ENCODE measurements at regions not wholly inside any gene's neighbourhood (a gene's known extent, or its start where the extent isn't known, plus 50 kb on each side); places are given as distances from the start of the nearest gene placed in this dataset.

DNA sequence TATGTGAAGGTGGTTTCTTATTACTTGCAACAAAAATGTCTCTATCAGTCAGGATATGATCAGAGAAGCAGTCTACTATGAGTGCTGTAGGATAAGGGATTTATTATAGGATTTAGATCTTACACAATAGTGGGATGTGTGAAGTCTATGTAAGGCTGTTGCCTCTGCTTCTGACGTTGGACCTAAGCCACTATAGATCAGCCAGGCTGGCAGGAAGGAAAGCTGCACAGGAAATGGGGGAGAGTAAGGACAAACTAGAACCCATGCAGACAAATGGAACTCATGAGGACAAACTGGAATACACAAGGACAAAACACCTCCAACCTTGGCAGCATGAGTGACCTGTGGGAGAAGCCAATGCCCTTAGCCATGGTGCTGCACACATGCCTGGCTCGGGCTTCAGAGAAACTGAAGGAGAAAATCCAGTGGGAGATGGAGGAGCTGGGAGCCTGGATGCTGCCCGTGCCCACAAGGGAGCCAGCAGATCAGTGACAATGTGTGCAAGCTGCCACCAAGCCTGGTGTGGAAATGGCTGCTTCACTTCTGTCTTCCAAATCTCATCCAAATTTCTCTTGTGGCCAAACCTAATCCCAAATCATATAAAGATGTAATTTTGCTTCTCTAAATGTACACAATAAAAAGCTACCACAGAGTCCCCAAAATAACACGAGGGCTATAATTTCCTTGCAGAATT, 147.0 kb upstream of the PCGF5 start:
- DNase-seq: no peak
- H3F3A ChIP-seq (ENCODE audit: insufficient read depth): no peaks in the 10 kb centered on the region
- no peaks in the 10 kb centered on the region; the same call in 1 of the 2 replicates for H3K9me2 ChIP-seq (ENCODE audit: insufficient read depth)
- H3K9me3 ChIP-seq (ENCODE audit: low read depth): no peaks in the 10 kb centered on the region
- H3K9ac ChIP-seq: no peak overlapping the region
- no peaks in the 10 kb centered on the region for H3K36me3 ChIP-seq (ENCODE audit: low read depth)
- 20 to 26% methylated on average over 4 of the region's 4 CpGs for WGBS, 2 experiments (ENCODE audit: low coverage in 1 of 2, low lambda C conversion rate in 2 of 2, missing lambda C conversion rate in 2 of 2)
- H3K79me2 ChIP-seq (ENCODE audit: insufficient read depth): no peaks in the 10 kb centered on the region
- no peak overlapping the region for H3K27ac ChIP-seq
- no peak overlapping the region for H3K4me3 ChIP-seq
- H4K20me1 ChIP-seq (ENCODE audit: insufficient read depth): no peaks in the 10 kb centered on the region
- in situ Hi-C loops (cut with MboI): no loop called here
- H3K4me2 ChIP-seq (ENCODE audit: unreplicated experiment): no peak overlapping the region
- no peak overlapping the region for H2AFZ ChIP-seq
- no peaks in the 10 kb centered on the region for H3K4me1 ChIP-seq (ENCODE audit: insufficient read depth)
- peaks cover 34% of the 10 kb centered on the region for H3K27me3 ChIP-seq (replicated peaks; ENCODE audit: insufficient read depth)
- TF ChIP-seq EZH2 (IDR thresholded peaks at IDR 0.05; ENCODE audit: insufficient read depth, poor library complexity, severe bottlenecking) (no peak), EZH2phosphoT487 (IDR thresholded peaks at IDR 0.05; ENCODE audit: insufficient read depth, low read depth) (no peak)

- Histone ChIP-seq H3K4me2 (ENCODE audit: unreplicated experiment) (no peak overlapping the region), H3K9me3 (ENCODE audit: low read depth) (no peaks in the 10 kb centered on the region), H3K79me2 (ENCODE audit: insufficient read depth) (no peaks in the 10 kb centered on the region), H3K4me1 (ENCODE audit: insufficient read depth) (no peaks in the 10 kb centered on the region), H3K27me3 (replicated peaks; ENCODE audit: insufficient read depth) (peaks cover 41% of the 10 kb centered on the region), H3K9me2 (ENCODE audit: insufficient read depth) (no peaks in the 10 kb centered on the region), H3K27ac (no peak overlapping the region), H4K20me1 (ENCODE audit: insufficient read depth) (no peaks in the 10 kb centered on the region), H3F3A (ENCODE audit: insufficient read depth) (no peaks in the 10 kb centered on the region), H3K9ac (no peak overlapping the region), H2AFZ (no peak overlapping the region), H3K36me3 (ENCODE audit: low read depth) (no peaks in the 10 kb centered on the region), H3K4me3 (no peak overlapping the region)
- in situ Hi-C loops (cut with MboI): no loop called here
- 50% methylated on average over 7 of the region's 7 CpGs for WGBS, 2 experiments (ENCODE audit: low coverage in 1 of 2, low lambda C conversion rate in 2 of 2, missing lambda C conversion rate in 2 of 2)
- DNase-seq: no peak
- TF ChIP-seq EZH2phosphoT487 (IDR thresholded peaks at IDR 0.05; ENCODE audit: insufficient read depth, low read depth) (no peak), EZH2 (IDR thresholded peaks at IDR 0.05; ENCODE audit: insufficient read depth, poor library complexity, severe bottlenecking) (no peak)
Observed at GRCh38 chr10:91076991-91077548, 143.4 kb upstream of the PCGF5 start.

DNA sequence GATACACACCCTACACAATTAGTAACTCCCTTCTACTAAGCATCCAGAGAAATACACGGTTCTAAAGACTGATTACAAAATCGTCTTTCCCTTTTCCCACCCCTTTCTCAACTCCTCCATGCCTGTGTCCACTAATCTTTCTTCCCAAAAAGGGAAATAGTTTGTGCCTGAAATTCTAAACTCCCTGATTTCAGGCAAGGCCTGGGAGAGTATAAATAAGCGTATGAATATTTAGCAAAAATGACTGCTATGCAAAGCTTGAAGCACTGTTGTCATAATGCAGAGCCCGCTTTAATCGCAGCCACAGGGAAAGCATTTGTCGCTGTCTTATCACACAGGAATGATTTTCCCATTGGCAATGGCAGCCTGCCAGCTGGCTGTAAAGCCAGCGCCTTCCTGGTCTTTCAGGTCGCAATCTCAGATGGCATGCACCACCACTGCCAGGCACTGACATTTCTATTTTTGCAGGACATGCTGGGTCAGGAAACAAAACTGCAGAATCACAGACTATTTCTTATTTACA, 142.9 kb upstream of the PCGF5 start:
- Histone ChIP-seq H3K36me3 (ENCODE audit: low read depth) (no peaks in the 10 kb centered on the region), H3K4me1 (ENCODE audit: insufficient read depth) (no peaks in the 10 kb centered on the region), H3K4me3 (no peak overlapping the region), H3K9me3 (ENCODE audit: low read depth) (no peaks in the 10 kb centered on the region), H3K27ac (no peak overlapping the region), H3K9me2 (ENCODE audit: insufficient read depth) (no peaks in the 10 kb centered on the region), H2AFZ (no peak overlapping the region), H3K79me2 (ENCODE audit: insufficient read depth) (no peaks in the 10 kb centered on the region), H3F3A (ENCODE audit: insufficient read depth) (no peaks in the 10 kb centered on the region), H3K4me2 (ENCODE audit: unreplicated experiment) (no peak overlapping the region), H3K9ac (no peak overlapping the region), H3K27me3 (replicated peaks; ENCODE audit: insufficient read depth) (peaks cover 37% of the 10 kb centered on the region), H4K20me1 (ENCODE audit: insufficient read depth) (no peaks in the 10 kb centered on the region)
- WGBS, 2 experiments (ENCODE audit: low coverage in 1 of 2, low lambda C conversion rate in 2 of 2, missing lambda C conversion rate in 2 of 2): 61% methylated on average over 8 of the region's 8 CpGs
- TF ChIP-seq EZH2phosphoT487 (IDR thresholded peaks at IDR 0.05; ENCODE audit: insufficient read depth, low read depth) (no peak), EZH2 (IDR thresholded peaks at IDR 0.05; ENCODE audit: insufficient read depth, poor library complexity, severe bottlenecking) (no peak)
- in situ Hi-C loops (cut with MboI): no loop called here
- no peak for DNase-seq

GRCh38 chr10:91080776-91081175, 139.7 kb upstream of the PCGF5 start:
- Histone ChIP-seq H3K4me3 (no peak overlapping the region), H3K4me2 (ENCODE audit: unreplicated experiment) (no peak overlapping the region), H3F3A (ENCODE audit: insufficient read depth) (no peaks in the 10 kb centered on the region), H3K36me3 (ENCODE audit: low read depth) (no peaks in the 10 kb centered on the region), H3K27me3 (replicated peaks; ENCODE audit: insufficient read depth) (peaks cover 33% of the 10 kb centered on the region), H2AFZ (no peak overlapping the region), H4K20me1 (ENCODE audit: insufficient read depth) (no peaks in the 10 kb centered on the region), H3K9ac (no peak overlapping the region), H3K27ac (no peak overlapping the region), H3K4me1 (ENCODE audit: insufficient read depth) (no peaks in the 10 kb centered on the region), H3K9me2 (ENCODE audit: insufficient read depth) (no peaks in the 10 kb centered on the region), H3K9me3 (ENCODE audit: low read depth) (no peaks in the 10 kb centered on the region), H3K79me2 (ENCODE audit: insufficient read depth) (no peaks in the 10 kb centered on the region)
- DNase-seq: no peak
- TF ChIP-seq EZH2 (IDR thresholded peaks at IDR 0.05; ENCODE audit: insufficient read depth, poor library complexity, severe bottlenecking) (no peak), EZH2phosphoT487 (IDR thresholded peaks at IDR 0.05; ENCODE audit: insufficient read depth, low read depth) (no peak)
- in situ Hi-C loops (cut with MboI): no loop called here
- WGBS, 2 experiments (ENCODE audit: low coverage in 1 of 2, low lambda C conversion rate in 2 of 2, missing lambda C conversion rate in 2 of 2): 0% methylated on average over 1 of the region's 1 CpG
